ENCODE measurements at regions not wholly inside any gene's neighbourhood (a gene's known extent, or its start where the extent isn't known, plus 50 kb on each side); places are given as distances from the start of the nearest gene placed in this dataset.

- DNase-seq, result no peak
These were observed 1071.1 kb downstream of the XPNPEP1 start for GRCh38 chr10:108852211-108852610.

GRCh38 chr10:108850138-108850854 lies 1073.0 kb downstream of the XPNPEP1 start:
- no peak for DNase-seq

- DNase-seq, result no peak
These were observed 1073.6 kb downstream of the XPNPEP1 start for GRCh38 chr10:108849688-108850087.

- no peak for DNase-seq
These were observed 1074.1 kb downstream of the XPNPEP1 start for GRCh38 chr10:108849186-108849585.

GRCh38 chr10:108848046-108848445 lies 1075.3 kb downstream of the XPNPEP1 start:
- DNase-seq, result no peak

- DNase-seq, result no peak
These were observed 1082.4 kb downstream of the XPNPEP1 start for GRCh38 chr10:108840944-108841343.

GRCh38 chr10:108836362-108836761 lies 1086.9 kb downstream of the XPNPEP1 start:
- no peak for DNase-seq

GRCh38 chr10:108822026-108822425 lies 1101.3 kb downstream of the XPNPEP1 start:
- no peak for DNase-seq

GRCh38 chr10:108819302-108819701 lies 1104.0 kb downstream of the XPNPEP1 start:
- no peak for DNase-seq

GRCh38 chr10:108817584-108817983 lies 1105.7 kb downstream of the XPNPEP1 start:
- no peak for DNase-seq

GRCh38 chr10:108817135-108817534 lies 1106.2 kb downstream of the XPNPEP1 start:
- DNase-seq, result no peak

- no peak for DNase-seq
These were observed 1110.4 kb downstream of the XPNPEP1 start for GRCh38 chr10:108812906-108813305.

- DNase-seq, result no peak
These were observed 1111.0 kb downstream of the XPNPEP1 start for GRCh38 chr10:108812296-108812695.

GRCh38 chr10:108808228-108808627 lies 1115.1 kb downstream of the XPNPEP1 start:
- no peak for DNase-seq

GRCh38 chr10:108801775-108802517 lies 1121.4 kb downstream of the XPNPEP1 start:
- no peak for DNase-seq

- no peak for DNase-seq
These were observed 1122.1 kb downstream of the XPNPEP1 start for GRCh38 chr10:108801220-108801619.

- no peak for DNase-seq
These were observed 1125.7 kb downstream of the XPNPEP1 start for GRCh38 chr10:108797573-108797972.

GRCh38 chr10:108791794-108792474 lies 1131.4 kb downstream of the XPNPEP1 start:
- no peak for DNase-seq

GRCh38 chr10:108791030-108791429 lies 1132.3 kb downstream of the XPNPEP1 start:
- DNase-seq, result no peak

GRCh38 chr10:108789919-108790318 lies 1133.4 kb downstream of the XPNPEP1 start:
- DNase-seq, result no peak

GRCh38 chr10:108789336-108789735 lies 1134.0 kb downstream of the XPNPEP1 start:
- DNase-seq, result peak in 1 of 2 donors; percentile 17

- DNase-seq, result no peak
These were observed 1134.4 kb downstream of the XPNPEP1 start for GRCh38 chr10:108788891-108789290.

- DNase-seq, result no peak
These were observed 1135.4 kb downstream of the XPNPEP1 start for GRCh38 chr10:108787932-108788331.
